Panc1 (cell line): ENCODE measurements at regions not wholly inside any gene's neighbourhood (a gene's known extent, or its start where the extent isn't known, plus 50 kb on each side); places are given as distances from the start of the nearest gene placed in this dataset.

Experiments
- ATAC-seq: fragments of 200-7000 bp; cut with Tn5 transposase; 2 replicates; pipeline ENCODE4 v1.9.1; 2020; ENCODE audit warnings: mild to moderate bottlenecking, moderate library complexity
- BruUV-seq: library from RNA; stranded (reverse); fragments of 400-500 nt; replicated peaks from 2 replicates; lab custom pipeline; 2021; lab: Mats Ljungman, UMichigan
- CTCF ChIA-PET: fragments of 300-600 bp; sonication (Branson Sonifier 250); formaldehyde crosslinking; loops from one replicate; lab custom pipeline; 2022; ENCODE audit warnings: antibody characterized with exemption; lab: Charles Lee
- POLR2A ChIA-PET: fragments of 300-600 bp; sonication (Branson Sonifier 250); formaldehyde crosslinking; loops from one replicate; lab custom pipeline; 2022; ENCODE audit warnings: antibody characterized with exemption; lab: Charles Lee
- DNase-seq: peaks from one replicate; pipeline ENCODE4 v3.0.0-alpha.2; 2010; ENCODE audit warnings: low read depth, low spot score
- H3K27ac ChIP-seq: 2 replicates; pipeline ENCODE4 v1.5.1; 2011; ENCODE audit warnings: mild to moderate bottlenecking, low read length, inconsistent platforms
- H3K27me3 ChIP-seq: fragments of 200-500 bp; sonication (Bioruptor generic); 2 replicates; pipeline ENCODE4 v1.6.0; 2014; ENCODE audit warnings: low read length, inconsistent platforms; ENCODE audit not compliant: control insufficient read depth, insufficient read depth
- H3K36me3 ChIP-seq: fragments of 200-500 bp; sonication (Bioruptor generic); 2 replicates; pipeline ENCODE4 v1.5.1; 2014; ENCODE audit warnings: inconsistent platforms, mild to moderate bottlenecking, low read length, moderate library complexity; ENCODE audit not compliant: control insufficient read depth, insufficient read depth
- H3K4me1 ChIP-seq: 2 replicates; pipeline ENCODE4 v1.5.1; 2011; ENCODE audit warnings: inconsistent platforms, mild to moderate bottlenecking, low read length, moderate library complexity; ENCODE audit not compliant: control insufficient read depth, insufficient read depth
- H3K4me3 ChIP-seq, 2 experiments: 2 replicates each; pipeline ENCODE4 v1.5.1; 2011 to 2012; ENCODE audit warnings: low read depth in 2 of 2, low read length in 2 of 2, mild to moderate bottlenecking in 2 of 2, inconsistent platforms in 1 of 2, moderate library complexity in 1 of 2
- H3K9me3 ChIP-seq: fragments of 200-500 bp; sonication (Bioruptor generic); 2 replicates; pipeline ENCODE4 v1.5.1; 2014; ENCODE audit warnings: low read depth, mild to moderate bottlenecking, inconsistent platforms, low read length, moderate library complexity; ENCODE audit not compliant: control insufficient read depth, insufficient read depth
- CTCF ChIP-seq: fragments of 450-650 bp; IDR thresholded peaks from 2 replicates; pipeline ENCODE4 v1.5.1; 2017; ENCODE audit warnings: mild to moderate bottlenecking
- POLR2AphosphoS5 ChIP-seq: IDR thresholded peaks from 2 replicates; pipeline ENCODE4 v1.6.1; 2012; ENCODE audit warnings: mild to moderate bottlenecking, low read depth, low read length, moderate library complexity
- REST ChIP-seq, 2 experiments: IDR thresholded peaks; 2 replicates each; pipeline ENCODE4 v1.6.1; 2011 to 2012; ENCODE audit warnings: low read depth in 2 of 2, control low read depth in 1 of 2, low read length in 1 of 2, mild to moderate bottlenecking in 1 of 2, moderate library complexity in 1 of 2; ENCODE audit not compliant: insufficient read depth in 1 of 2
- SIN3A ChIP-seq: IDR thresholded peaks from 2 replicates; pipeline ENCODE4 v1.6.1; 2012; ENCODE audit warnings: low read depth, mild to moderate bottlenecking, low read length, moderate library complexity, borderline replicate concordance; ENCODE audit not compliant: insufficient read depth
- TCF7L2 ChIP-seq: IDR thresholded peaks from 2 replicates; pipeline ENCODE4 v1.6.1; 2011; ENCODE audit warnings: mild to moderate bottlenecking, low read depth, low read length, inconsistent platforms
- in situ Hi-C: cut with HindIII; loops from 2 replicates; pipeline ENCODE4 v1.10.0; 2016; ENCODE audit warnings: low sequenced_read_pairs, low pct_unique_long_range_greater_than_20kb
- intact Hi-C: fragments of 100-400 bp; cut with micrococcal nuclease; formaldehyde crosslinking; loops from one replicate; pipeline ENCODE4 v1.10.0; 2022; ENCODE audit not compliant: unreplicated experiment

GRCh38 chr2:74063486-74063885 lies 78.8 kb downstream of the TET3 start:
- no peak overlapping the region for H3K27ac ChIP-seq
- no peaks in the 10 kb centered on the region for H3K9me3 ChIP-seq
- CTCF ChIA-PET = no interaction called here
- POLR2A ChIA-PET = no interaction called here
- no peaks in the 10 kb centered on the region for H3K27me3 ChIP-seq
- BruUV-seq = no TSS peak
- no peaks in the 10 kb centered on the region for H3K4me1 ChIP-seq
- DNase-seq = no peak
- intact Hi-C loops (no loop called here), in situ Hi-C loops (no loop called here)
- H3K4me3 ChIP-seq = no peak overlapping the region
- no peak for ATAC-seq
- TF ChIP-seq TCF7L2 (no peak), SIN3A (no peak), CTCF (no peak), POLR2AphosphoS5 (no peak), REST (IDR thresholded peaks at IDR 0.05; ENCODE audit: insufficient read depth in 1 of 2, low read depth in 2 of 2, low read length in 1 of 2) (no peak)
- no peaks in the 10 kb centered on the region for H3K36me3 ChIP-seq

- no TSS peak for BruUV-seq
- intact Hi-C loops = no loop called here
- H3K4me1 ChIP-seq = no peaks in the 10 kb centered on the region
- DNase-seq (no peak), ATAC-seq (no peak)
- no peaks in the 10 kb centered on the region for H3K36me3 ChIP-seq
- no peaks in the 10 kb centered on the region for H3K9me3 ChIP-seq
- in situ Hi-C loops = no loop called here
- TF ChIP-seq TCF7L2 (no peak), POLR2AphosphoS5 (no peak), REST (IDR thresholded peaks at IDR 0.05; ENCODE audit: insufficient read depth in 1 of 2, low read depth in 2 of 2, low read length in 1 of 2) (no peak), SIN3A (no peak), CTCF (no peak)
- no peak overlapping the region for H3K4me3 ChIP-seq
- H3K27ac ChIP-seq = no peak overlapping the region
- H3K27me3 ChIP-seq = no peaks in the 10 kb centered on the region
- ChIA-PET CTCF (no interaction called here), POLR2A (no interaction called here)
Measured at GRCh38 chr2:74065456-74065855, 80.7 kb downstream of the TET3 start.
